ENCODE measurements at regions not wholly inside any gene's neighbourhood (a gene's known extent, or its start where the extent isn't known, plus 50 kb on each side); places are given as distances from the start of the nearest gene placed in this dataset.
"Not testable (repeated sequence)": the region's sequence is repeated elsewhere in the genome, so short reads cannot be mapped to it uniquely, and the experiment has no call there.

DNA sequence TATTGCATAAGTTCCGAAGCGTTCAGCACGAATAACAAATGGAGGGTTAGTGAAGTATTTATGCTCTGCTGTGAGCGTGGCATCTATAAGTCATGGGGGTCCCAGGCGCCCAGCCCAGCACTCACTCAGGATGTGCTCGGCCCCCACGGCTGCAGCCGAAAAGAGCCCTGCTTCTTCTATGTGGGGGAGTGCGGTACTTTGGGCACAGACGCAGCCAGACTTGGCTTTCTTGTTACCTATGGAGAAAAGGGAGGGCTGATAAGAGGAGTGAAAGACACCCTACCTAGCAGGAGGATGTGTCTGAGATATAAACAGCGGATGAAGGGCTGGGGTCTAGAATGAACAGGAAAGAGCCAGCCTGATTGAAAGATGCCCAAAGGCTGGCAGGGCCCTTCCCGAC, 51.4 kb downstream of the MRPL36 start:
- DNase-seq (ENCODE audit: low read depth), result no peak

DNA sequence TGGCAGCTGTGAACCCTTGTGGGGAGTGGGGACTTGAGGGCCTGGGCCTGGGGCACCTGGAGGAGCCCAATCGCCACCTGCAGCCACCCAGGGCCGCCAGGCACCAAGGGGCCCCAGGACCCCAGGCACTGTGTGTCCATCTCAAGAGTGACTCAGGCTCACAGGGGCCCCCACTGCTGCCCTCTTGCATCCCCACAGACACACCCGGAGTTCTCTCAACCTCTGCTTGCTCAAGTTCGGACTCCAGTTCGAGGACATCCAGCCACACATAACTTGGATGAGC, 51.9 kb downstream of the MRPL36 start:
- no peak for DNase-seq (ENCODE audit: low read depth)

- DNase-seq (ENCODE audit: low read depth), result no peak
Measured at GRCh38 chr5:1747079-1747802, 52.4 kb downstream of the MRPL36 start.

DNA sequence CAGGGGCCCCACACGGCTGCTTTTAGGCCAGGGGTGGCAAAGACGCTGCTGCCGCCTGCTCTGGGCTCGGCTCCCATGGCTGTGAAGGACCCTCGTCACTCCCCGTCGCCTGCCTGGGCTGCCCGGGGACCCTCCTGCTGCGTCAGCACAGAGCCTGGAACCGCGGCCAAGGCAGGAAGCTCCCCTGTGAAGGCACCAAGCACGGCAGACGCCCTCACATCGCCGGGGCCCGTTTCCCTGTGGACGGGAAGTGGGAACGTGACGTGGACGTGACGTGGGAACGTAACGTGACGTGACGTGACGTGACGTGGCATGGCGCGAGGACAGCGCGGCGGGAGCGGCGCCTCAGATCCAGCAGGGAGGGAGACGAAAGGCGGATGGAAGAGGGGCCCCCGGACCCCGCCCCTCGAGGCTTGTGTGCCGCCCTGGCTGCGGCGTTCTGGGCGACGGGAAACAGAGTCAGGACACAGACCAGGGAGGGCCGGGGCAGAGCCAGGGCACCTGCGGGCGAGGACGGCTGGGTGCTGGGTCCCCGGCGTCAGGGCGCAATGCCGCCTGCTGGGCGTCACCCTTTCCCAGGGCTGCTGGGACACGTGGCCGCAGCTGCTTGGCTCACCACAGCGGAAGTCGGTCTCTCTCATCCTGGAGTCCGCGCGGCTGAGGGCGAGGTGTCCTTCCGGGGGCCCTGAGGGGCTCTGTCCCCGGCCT, 53.1 kb downstream of the MRPL36 start:
- DNase-seq (ENCODE audit: low read depth), result no peak

GRCh38 chr5:1745796-1746370, 53.8 kb downstream of the MRPL36 start:
- DNase-seq (ENCODE audit: low read depth), result no peak

GRCh38 chr5:1745123-1745795, 54.4 kb downstream of the MRPL36 start:
- DNase-seq (ENCODE audit: low read depth), result no peak

GRCh38 chr5:1744393-1745122, 55.1 kb downstream of the MRPL36 start:
- DNase-seq (ENCODE audit: low read depth), result no peak

GRCh38 chr5:1743769-1744085, 55.9 kb downstream of the MRPL36 start:
- no peak for DNase-seq (ENCODE audit: low read depth)

DNA sequence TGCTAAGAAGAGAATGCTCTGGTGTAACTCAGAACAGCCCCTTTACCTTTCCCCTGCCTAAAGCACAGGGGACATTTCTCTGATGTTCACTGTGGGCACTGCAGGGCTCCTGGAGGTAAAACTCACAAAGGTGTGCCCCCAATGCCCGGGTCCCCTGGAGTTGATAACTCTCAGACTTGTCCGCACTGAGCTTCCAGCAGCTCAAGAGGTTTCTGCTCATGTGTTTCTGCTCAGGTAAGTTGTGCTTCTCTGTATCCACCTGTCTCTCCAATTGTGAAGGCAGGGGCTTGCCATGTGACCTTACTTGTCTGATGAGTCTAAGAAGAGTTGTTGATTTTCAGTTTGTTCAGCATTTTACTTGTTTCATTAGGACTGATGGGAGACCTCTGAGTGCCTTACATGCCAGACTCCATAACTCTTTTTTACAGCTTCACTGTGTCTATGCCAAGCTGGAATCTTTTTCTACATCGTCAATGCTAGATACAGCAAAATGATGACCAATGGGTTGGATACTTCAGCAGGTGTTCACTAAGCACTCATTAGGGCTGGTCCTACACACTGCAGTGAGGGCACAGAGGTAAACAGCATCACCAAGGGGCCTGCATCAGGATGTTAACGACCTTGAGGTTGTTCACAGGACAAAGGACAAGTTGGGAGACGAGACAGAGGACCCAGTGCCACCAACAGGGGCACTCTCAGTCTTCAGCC, 56.4 kb downstream of the MRPL36 start:
- no peak for DNase-seq (ENCODE audit: low read depth)

DNA sequence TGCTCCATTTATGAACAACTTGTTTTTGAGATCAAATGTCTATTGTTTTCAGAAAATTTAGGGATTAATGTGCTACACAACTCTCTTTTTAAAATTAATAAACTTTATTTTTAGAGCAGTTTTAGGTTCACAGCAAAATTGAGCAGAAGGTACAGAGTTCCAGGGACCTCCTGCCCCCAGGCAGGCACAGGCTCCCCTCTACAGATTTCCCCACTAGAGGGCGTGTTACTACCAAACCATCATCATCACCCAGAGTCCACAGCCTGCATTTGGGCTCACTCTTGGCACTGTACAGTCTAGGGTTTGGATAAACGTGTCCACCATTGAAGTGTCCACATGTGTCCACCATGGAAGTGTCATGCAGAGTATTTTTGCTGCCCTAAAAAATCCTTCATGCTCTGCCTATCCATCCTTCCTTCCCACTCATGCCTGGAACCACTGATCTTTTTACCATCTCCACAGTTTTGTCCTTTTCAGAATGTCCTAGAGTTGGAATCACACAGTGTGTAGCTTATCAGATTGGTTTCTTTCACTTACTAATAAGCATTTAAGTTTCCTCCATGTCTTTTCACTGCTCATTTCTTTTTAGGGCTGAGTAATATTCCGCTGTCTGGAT, 61.7 kb downstream of the MRPL36 start:
- no peak for DNase-seq (ENCODE audit: low read depth)

DNA sequence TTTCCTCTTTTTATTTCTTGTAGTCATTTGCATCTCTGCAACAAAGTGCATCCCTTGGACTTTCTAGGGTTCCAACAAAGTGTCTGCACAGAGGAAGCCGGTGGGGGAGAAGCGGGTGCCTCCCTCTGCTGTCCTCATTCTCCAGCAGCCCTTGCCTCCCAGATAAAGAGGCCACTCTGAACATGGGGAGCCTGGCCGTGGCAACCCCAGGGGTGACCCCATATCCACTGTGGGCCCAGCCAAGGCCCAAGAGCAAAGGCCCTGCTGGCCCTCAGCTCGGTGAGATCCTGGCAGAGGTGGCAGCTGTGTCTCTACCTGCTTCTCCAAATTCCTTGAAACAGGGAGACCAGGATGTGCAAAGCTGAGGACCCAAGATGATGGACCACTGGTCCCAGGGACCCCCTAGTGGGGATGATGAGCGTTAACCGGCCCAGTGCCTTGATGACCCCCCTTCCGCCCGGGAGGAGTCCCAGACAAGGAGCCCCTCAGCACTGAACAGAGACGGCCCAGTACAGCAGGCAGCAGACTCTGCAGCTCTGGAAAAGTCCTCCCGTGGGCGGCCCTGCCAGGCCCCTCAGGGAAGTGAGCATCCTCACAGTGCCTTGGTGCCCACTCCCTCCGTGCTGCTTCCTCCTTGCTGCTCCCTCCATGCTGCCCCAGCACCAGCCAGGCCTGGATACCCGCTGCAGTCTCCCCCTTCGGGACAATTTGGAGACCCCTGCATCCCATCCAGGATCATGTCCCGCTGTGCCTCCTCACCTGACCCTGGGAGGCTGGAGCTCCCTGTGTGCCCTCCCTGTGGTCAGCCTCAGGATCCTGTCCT, 62.5 kb downstream of the MRPL36 start:
- DNase-seq (ENCODE audit: low read depth), result no peak

- no peak for DNase-seq (ENCODE audit: low read depth)
Measured at GRCh38 chr5:1736065-1736464, 63.6 kb downstream of the MRPL36 start.

GRCh38 chr5:1735320-1735970, 64.2 kb downstream of the MRPL36 start:
- no peak for DNase-seq (ENCODE audit: low read depth)

DNA sequence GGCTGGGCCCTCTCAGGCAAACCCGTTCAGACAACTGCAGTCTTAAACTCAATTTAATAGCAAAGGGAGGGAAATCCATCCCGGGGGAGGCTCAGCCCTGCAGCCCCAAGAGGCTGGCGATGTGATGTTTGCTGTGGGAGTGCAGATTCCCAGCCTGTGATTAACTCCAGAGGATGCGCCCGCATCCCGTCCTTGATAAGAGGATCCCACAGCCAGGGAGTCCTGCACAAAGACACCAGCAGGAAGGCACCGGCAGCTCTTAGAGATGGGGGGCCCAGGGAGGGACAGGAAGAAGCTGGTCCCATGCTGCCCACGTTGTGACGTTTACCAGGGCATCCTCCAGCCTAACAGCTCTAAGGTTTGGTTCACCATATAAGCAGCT, 64.7 kb downstream of the MRPL36 start:
- DNase-seq (ENCODE audit: low read depth), result no peak

DNA sequence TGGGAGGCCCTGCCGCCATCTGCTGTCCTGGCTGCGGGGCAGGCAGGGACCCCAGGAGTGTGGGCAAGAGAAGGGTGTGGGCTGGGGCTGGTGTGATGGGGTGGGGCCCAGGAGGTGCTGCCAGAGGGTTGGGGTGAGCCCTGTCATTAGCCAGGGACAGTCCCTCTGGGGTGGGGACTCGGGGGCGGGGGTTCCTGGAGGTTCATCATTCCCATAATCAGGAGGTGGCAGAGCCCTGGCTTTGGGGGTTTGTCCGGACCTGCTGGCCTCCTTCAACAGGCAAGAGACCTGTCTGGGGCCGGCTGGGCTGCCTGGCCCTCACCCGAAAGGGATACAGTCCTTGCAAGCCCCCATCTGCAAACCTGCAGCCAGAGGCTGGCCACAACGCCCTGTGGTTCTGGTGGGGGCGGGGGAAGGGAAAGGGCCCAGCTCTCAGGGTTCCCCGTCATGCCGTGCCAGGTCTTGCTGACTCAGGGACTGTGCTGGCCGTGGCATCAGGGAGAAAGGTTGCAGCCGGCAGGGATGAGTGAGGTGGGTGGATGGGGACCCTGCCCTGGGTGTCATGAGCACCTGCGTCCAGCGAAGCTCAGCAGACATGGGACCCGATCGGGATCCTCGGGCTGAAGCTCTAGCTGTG, 65.2 kb downstream of the MRPL36 start:
- no peak for DNase-seq (ENCODE audit: low read depth)

- no peak for DNase-seq (ENCODE audit: low read depth)
Measured at GRCh38 chr5:1733369-1733768, 66.3 kb downstream of the MRPL36 start.

DNA sequence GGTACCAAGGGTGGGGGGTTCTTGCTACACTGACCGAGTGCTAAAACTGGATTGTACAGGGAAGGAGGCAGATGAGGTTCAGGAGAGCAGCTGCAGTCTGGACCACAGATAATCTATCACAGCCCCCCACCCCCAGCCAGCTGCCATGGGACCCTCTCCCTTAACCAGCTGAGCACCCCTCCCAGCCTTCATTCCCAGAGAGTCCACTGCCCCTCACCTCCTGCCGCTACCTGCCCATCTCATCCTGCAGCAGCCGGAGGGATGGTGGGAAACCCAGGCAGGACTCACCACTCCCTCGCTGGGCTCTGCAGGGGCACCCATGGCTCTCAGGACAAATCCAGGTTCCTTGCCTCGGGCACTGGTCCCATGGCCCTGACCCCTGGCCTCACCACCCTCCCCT, 66.7 kb downstream of the MRPL36 start:
- DNase-seq (ENCODE audit: low read depth), result no peak

- DNase-seq (ENCODE audit: low read depth), result no peak
Measured at GRCh38 chr5:1732238-1732941, 67.2 kb downstream of the MRPL36 start.

DNA sequence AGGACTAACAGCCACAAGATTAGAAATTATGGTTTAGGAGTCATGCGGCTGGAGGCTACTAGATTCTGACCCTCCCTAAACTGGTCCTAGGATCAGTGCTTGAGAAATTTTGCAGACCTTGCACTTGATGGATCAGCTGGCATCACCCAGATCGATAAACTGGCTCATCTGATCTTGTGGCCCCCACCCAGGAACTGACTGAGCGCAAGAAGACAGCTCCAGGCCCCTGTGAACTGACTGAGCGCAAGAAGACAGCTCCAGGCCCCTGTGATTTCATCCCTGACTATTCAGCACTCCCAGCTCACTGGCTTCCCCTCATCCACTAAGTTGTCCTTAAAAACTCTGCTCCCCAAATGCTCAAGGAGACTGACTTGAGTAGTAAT, 67.8 kb downstream of the MRPL36 start:
- DNase-seq (ENCODE audit: low read depth), result not testable (repeated sequence)

All from non-pigmented ciliary epithelial cell (primary cell).